PC-9 (cell line): ENCODE measurements at regions not wholly inside any gene's neighbourhood (a gene's known extent, or its start where the extent isn't known, plus 50 kb on each side); places are given as distances from the start of the nearest gene placed in this dataset.

Source experiments
- CTCF ChIP-seq: fragments of 200-600 bp; sonication (generic); conservative IDR thresholded peaks from 2 replicates; pipeline ENCODE4 v1.6.1; 2017; ENCODE audit warnings: mixed run types, antibody characterized with exemption, mild to moderate bottlenecking, moderate library complexity
- EZH2 ChIP-seq: fragments of 200-600 bp; sonication (generic); IDR thresholded peaks from 2 replicates; pipeline ENCODE4 v1.8.0; 2017; ENCODE audit warnings: antibody characterized with exemption, low read depth

GRCh38 chr5:105428451-105429380, 1866.1 kb upstream of the NUDT12 start:
- no peak for TF ChIP-seq CTCF
- no peak for TF ChIP-seq EZH2
